VCaP (cell line): ENCODE measurements at regions not wholly inside any gene's neighbourhood (a gene's known extent, or its start where the extent isn't known, plus 50 kb on each side); places are given as distances from the start of the nearest gene placed in this dataset.

Source experiments
- H3K27ac ChIP-seq: fragments of 450-650 bp; 2 replicates; pipeline ENCODE4 v1.5.1; 2017
- TF ChIP-seq, protein P1 (sequence below): fragments of 450-650 bp; conservative IDR thresholded peaks from 2 replicates; pipeline ENCODE4 v1.5.1; 2017; ENCODE audit warnings: mild to moderate bottlenecking, moderate library complexity

DNA sequence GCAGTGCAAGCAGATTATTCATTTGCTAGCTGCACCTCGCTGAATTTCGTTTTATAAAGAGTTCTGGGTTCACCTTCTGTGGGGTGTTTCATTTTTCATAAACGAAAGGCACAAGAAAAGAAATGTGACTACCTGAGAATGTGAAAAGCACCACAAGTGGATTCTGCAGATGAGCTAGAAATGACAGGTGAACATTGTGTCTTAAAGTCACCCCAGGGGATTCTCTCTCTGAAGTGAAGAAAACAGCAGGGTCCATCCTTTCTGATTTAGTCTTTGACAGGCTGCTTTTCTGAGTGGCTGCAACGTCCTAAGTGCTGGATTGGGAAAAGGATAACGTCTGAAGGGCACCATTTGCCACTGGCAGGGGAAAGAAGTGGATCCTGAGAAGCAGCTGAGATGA lies 469.3 kb downstream of the SPATA31D1 start:
- no peak overlapping the region for H3K27ac ChIP-seq
- TF ChIP-seq, protein P1, sequence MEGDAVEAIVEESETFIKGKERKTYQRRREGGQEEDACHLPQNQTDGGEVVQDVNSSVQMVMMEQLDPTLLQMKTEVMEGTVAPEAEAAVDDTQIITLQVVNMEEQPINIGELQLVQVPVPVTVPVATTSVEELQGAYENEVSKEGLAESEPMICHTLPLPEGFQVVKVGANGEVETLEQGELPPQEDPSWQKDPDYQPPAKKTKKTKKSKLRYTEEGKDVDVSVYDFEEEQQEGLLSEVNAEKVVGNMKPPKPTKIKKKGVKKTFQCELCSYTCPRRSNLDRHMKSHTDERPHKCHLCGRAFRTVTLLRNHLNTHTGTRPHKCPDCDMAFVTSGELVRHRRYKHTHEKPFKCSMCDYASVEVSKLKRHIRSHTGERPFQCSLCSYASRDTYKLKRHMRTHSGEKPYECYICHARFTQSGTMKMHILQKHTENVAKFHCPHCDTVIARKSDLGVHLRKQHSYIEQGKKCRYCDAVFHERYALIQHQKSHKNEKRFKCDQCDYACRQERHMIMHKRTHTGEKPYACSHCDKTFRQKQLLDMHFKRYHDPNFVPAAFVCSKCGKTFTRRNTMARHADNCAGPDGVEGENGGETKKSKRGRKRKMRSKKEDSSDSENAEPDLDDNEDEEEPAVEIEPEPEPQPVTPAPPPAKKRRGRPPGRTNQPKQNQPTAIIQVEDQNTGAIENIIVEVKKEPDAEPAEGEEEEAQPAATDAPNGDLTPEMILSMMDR, result no peak

DNA sequence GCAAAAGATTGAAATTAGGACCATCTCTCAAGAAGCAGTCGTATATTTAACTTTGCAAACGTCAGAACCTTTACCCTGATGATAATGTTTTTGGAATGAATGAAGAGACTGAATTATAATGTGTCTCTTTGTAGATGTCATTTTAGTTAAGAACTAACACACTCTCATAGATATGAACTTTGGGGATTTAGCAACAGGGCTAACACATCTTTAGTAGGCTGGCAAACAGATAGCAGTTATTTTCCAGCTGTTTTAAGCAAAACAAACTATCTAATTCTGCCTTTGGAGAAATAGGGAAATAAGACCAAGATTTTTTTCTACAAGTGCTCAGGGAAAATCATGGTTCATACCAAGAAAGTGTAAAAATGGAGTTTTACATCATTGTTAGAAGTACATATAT lies 469.7 kb downstream of the SPATA31D1 start:
- no peak overlapping the region for H3K27ac ChIP-seq
- TF ChIP-seq, protein P1, result no peak

DNA sequence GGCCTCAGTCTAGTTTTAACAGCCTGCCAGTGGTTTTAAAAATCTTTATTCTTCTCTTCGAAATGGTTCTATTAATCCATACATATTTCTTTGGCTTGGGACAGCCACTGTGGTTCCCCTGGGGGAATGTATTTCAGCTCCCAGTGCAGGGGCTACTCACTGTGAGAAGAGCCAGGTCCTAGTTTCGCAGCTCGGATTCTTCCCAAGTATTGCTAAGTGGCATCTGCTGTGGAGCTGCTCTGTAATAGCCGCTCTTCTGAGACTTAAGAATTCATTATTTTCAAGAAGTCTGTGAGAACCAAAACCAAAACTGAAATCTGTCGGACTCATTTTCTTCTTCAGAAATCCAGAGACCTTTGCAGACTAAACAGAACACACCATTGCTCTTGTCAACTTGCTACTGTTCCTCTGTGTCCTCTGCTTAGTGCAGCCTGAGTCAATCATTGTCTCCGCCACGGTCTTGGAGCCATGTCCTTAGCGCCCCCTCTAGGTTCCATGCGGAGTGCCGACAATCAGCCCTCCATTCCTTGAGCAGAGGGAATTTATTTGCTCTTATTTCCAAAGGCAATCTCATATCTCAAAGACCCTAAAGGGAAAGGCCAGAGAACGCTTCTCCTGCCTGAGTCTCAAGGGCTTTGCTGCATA lies 478.2 kb downstream of the SPATA31D1 start:
- TF ChIP-seq, protein P1, result no peak; the same call in 1 of the 2 replicates
- H3K27ac ChIP-seq, result no peak overlapping the region

DNA sequence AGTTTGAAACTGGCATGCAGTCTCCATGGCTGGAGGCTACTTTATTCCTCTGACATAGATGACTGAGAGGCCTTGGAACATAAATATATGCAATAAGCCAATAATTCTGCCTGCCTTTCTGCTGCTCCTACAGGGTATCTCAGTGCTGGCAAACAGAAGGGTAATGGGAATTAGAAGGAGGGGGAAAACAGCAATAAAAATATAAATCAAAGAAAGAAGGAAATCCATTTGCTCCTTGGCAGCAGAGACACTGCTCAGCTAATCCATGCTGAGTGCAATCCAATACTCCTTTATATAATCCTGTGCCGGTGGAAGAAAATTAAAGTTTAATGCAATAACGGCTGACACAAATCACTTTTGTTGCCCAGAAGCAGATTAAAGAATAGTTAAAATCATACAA lies 478.9 kb downstream of the SPATA31D1 start:
- H3K27ac ChIP-seq, result no peak overlapping the region
- TF ChIP-seq, protein P1, result no peak

DNA sequence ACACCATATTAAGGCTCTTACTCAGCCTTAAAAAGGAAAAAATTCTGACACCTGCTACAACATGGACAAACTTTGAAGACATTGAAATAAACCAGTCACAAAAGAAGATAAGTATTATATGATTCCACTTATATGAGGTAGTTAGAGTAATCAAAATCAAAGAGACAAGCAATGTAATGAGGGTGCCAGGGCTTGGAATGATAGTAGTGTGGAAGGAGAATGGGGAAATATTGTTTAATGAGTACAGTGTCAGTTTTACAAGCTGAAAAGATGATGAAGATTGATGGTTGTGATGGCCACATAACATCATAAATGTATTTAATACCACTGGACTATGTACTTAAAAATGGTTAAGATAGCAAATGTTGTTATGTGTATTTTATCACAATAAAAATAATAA lies 485.7 kb downstream of the SPATA31D1 start:
- TF ChIP-seq, protein P1, result no peak
- no peak overlapping the region for H3K27ac ChIP-seq

DNA sequence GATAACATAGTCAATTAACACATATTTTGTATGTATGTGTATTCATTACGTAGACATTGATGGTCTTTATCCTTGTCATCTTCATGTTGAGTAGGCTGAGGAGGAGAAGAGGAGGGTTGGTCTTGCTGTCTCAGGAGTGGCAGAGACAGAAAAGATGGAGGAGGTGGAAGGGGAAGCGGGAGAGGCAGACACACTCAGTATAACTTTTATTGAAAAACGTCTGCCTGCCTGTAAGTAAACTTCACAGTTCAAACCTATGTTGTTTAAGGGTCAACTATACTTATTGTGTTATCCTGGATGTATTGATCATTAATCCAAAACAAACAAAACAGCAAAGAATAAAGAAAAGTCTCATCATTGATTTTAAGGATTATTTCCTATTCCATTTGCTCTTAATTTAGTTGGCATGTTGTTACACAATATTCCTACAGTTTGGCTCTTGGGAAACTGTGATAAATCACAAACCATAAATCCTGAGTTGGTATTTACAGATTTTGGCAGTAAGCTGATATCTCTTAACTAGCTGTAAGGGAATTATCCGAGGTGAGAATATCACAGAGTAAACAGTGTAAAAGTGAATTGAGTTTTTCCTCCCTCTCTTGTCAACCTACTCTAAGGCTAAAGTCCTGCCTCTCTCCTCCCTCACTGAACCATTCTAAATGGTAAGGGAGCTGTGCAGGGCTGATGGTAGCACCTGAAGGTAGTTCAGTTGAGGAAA lies 487.2 kb downstream of the SPATA31D1 start:
- no peak overlapping the region for H3K27ac ChIP-seq
- TF ChIP-seq, protein P1, result no peak

DNA sequence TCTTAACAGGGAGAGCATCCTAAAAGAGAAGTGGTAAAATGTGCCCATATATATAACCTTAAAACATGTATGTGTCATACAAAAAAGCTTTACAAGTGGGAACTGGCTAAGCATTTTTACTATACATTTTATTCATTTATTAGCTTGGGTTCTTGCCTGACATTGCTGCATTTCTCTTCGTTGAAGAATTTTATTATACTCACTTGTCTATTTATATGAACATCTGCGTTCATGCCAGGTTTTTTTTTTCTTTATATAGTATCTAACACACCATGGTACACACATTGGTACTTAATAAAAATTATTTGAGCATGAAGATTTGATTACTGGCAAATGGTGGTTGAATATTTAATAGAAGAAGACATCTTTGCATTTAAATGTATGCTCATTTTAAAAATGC lies 492.3 kb downstream of the SPATA31D1 start:
- no peak overlapping the region for H3K27ac ChIP-seq
- TF ChIP-seq, protein P1, result no peak
